Jurkat, Clone E6-1 (cell line): ENCODE measurements at regions not wholly inside any gene's neighbourhood (a gene's known extent, or its start where the extent isn't known, plus 50 kb on each side); places are given as distances from the start of the nearest gene placed in this dataset.

ENCODE experiments used
- DNase-seq: peaks from one replicate; pipeline ENCODE4 v3.0.0-alpha.2; 2011; ENCODE audit warnings: low read depth, low spot score
- H3K4me3 ChIP-seq: 2 replicates; pipeline ENCODE4 v1.5.1; 2011; ENCODE audit warnings: mild to moderate bottlenecking, low read length, control low read depth, moderate library complexity

GRCh38 chr6:138550346-138550767 is 51.1 kb upstream of the NHSL1 start:
- H3K4me3 ChIP-seq: no peak overlapping the region
- DNase-seq: no peak

GRCh38 chr6:138554146-138554545 is 54.9 kb upstream of the NHSL1 start:
- no peak for DNase-seq
- H3K4me3 ChIP-seq: no peak overlapping the region

- no peak overlapping the region for H3K4me3 ChIP-seq
These were observed 56.2 kb upstream of the NHSL1 start for GRCh38 chr6:138555421-138555988.

GRCh38 chr6:138557147-138557546 is 57.9 kb upstream of the NHSL1 start:
- H3K4me3 ChIP-seq: no peak overlapping the region
- no peak for DNase-seq

More at GRCh38 chr6:138555421-138555988, 56.2 kb upstream of the NHSL1 start:
- DNase-seq: no peak

GRCh38 chr6:138559143-138559542 is 59.8 kb upstream of the NHSL1 start:
- no peak overlapping the region for H3K4me3 ChIP-seq
- DNase-seq: no peak

- no peak for DNase-seq
- H3K4me3 ChIP-seq: no peak overlapping the region
These were observed 61.0 kb upstream of the NHSL1 start for GRCh38 chr6:138560130-138560860.

GRCh38 chr6:138562691-138563090 is 63.4 kb upstream of the NHSL1 start:
- no peak overlapping the region for H3K4me3 ChIP-seq
- DNase-seq: no peak

GRCh38 chr6:138563231-138563630 is 63.9 kb upstream of the NHSL1 start:
- DNase-seq: no peak
- no peak overlapping the region for H3K4me3 ChIP-seq

- no peak overlapping the region for H3K4me3 ChIP-seq
- no peak for DNase-seq
These were observed 64.4 kb upstream of the NHSL1 start for GRCh38 chr6:138563650-138564049.

- no peak for DNase-seq
- H3K4me3 ChIP-seq: no peak overlapping the region
These were observed 65.0 kb upstream of the NHSL1 start for GRCh38 chr6:138564170-138564721.

GRCh38 chr6:138567052-138567451 is 67.8 kb upstream of the NHSL1 start:
- no peak overlapping the region for H3K4me3 ChIP-seq
- DNase-seq: no peak

- H3K4me3 ChIP-seq: no peak overlapping the region
- DNase-seq: no peak
These were observed 69.7 kb upstream of the NHSL1 start for GRCh38 chr6:138568997-138569396.

GRCh38 chr6:138569554-138569953 is 70.3 kb upstream of the NHSL1 start:
- no peak overlapping the region for H3K4me3 ChIP-seq
- DNase-seq: no peak

- H3K4me3 ChIP-seq: no peak overlapping the region
- DNase-seq: no peak
These were observed 70.9 kb upstream of the NHSL1 start for GRCh38 chr6:138569970-138570724.

GRCh38 chr6:138570725-138571029 is 71.4 kb upstream of the NHSL1 start:
- no peak overlapping the region for H3K4me3 ChIP-seq

GRCh38 chr6:138571181-138571580 is 71.9 kb upstream of the NHSL1 start:
- no peak for DNase-seq
- no peak overlapping the region for H3K4me3 ChIP-seq

More at GRCh38 chr6:138570725-138571029, 71.4 kb upstream of the NHSL1 start:
- DNase-seq: no peak

- no peak for DNase-seq
- no peak overlapping the region for H3K4me3 ChIP-seq
These were observed 72.4 kb upstream of the NHSL1 start for GRCh38 chr6:138571585-138572166.

GRCh38 chr6:138572167-138572875 is 73.0 kb upstream of the NHSL1 start:
- H3K4me3 ChIP-seq: no peak overlapping the region
- no peak for DNase-seq

- no peak for DNase-seq
- H3K4me3 ChIP-seq: no peak overlapping the region
These were observed 73.6 kb upstream of the NHSL1 start for GRCh38 chr6:138572885-138573284.
